Activated CD4-positive, alpha-beta T cell treated with anti-CD3 and anti-CD28 coated beads, Interleukin-2, amount 50 U/mL, for 24 hours (primary cell): ENCODE measurements at regions not wholly inside any gene's neighbourhood (a gene's known extent, or its start where the extent isn't known, plus 50 kb on each side); places are given as distances from the start of the nearest gene placed in this dataset.
"Not testable (repeated sequence)": the region's sequence is repeated elsewhere in the genome, so short reads cannot be mapped to it uniquely, and the experiment has no call there.

ENCODE experiments used
- DNase-seq, 2 donors: peaks; one replicate each; pipeline ENCODE4 v3.0.0-alpha.2; 2020; ENCODE audit warnings: low read depth in 1 of 2, low spot score in 1 of 2

DNA sequence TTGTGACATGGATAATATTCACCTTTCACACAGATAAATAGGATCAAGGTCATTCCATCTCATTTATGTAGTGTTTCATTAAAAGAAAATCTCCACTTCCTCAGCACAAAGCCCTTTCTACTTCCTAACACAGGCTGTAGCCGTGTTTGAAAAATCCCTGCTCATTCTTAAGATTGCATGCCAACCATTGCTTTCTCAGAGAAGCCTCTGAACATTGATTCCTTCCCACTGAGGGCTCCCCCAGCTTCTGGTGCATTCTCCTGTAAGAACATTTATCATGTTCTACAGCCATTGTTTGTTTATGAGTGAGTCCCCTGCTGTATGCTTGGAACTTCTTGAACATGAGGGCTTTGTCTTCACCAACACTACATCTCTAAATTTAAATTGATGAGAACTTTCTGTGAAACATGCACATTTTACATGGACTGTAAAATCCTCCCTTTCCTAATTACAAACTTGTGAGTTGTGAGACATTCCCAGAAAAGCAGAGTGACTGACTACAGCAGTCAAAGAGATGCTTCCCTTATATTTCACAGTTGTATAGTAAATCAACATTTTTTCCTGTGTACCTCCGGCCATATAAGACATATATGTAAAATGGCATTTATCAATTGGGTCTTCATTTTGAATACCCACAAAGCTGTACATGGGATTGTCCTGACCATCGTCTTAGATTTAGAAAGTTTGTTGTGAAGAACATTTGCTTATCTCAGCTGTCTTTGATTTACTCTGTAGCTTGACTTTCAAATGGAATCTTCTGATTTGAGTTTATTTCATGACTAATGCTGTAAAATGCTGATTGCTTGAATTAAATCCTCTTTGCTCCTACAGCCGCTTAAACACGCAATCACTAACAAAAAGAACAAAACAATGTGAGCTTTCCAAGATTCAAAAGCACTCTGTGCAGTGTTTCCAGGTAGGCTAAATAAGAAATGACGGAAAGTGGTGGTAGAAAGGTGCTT lies 600.5 kb upstream of the SLIT2 start:
- no peak for DNase-seq

DNA sequence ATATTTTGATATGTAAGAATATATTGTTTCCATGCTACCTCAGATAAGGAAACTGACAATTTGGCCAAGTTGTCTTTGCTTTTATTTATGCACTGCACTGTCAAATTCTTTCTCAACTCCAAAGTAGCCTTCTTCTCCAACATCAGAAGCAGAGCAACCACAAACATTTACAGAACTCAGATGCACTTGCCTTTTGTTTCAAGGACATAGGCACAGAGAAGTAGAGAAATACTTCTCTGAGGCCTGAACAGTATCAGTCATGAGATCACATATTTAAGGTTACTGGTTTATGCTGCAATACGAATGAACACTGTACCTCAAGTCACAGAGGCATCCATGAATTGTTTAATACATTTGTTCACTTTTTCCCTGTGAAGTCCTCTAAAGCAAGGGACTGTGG lies 606.1 kb upstream of the SLIT2 start:
- no peak for DNase-seq

DNA sequence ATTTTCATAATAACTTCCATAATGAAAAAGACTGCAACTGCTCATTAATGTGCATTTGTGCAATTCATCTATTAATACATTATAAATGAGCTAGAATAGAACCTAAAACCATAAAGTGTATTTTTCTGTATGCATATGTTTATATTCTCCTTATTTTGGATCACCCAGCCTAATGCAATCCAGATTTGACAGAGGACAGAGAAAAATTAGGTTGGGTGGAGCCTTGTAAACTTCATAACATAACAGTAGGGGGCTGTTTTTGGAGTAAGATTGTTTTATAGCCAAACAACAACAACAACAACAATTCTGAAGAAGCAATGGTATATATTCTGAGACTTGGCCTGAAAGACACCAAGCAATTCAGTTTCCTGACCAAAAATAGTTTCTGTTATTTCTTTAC lies 615.3 kb upstream of the SLIT2 start:
- no peak for DNase-seq

DNA sequence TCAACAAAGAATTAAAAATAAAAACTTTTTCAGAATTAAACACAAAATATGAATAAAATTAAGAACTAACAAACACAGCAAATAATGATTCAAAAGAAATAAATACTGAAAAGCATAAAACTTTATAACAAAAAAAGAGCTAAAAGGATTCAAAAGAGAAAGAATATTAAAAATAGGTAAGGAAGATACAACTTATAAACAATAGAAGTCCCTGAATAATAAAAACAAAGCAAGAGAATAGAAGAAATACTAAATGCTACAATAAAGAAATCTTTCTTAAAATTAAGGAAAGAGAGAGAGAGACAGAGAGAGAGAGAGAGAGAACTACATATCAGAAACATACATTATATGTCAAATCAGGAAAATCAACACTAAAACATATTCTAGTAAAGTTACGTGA lies 619.9 kb upstream of the SLIT2 start:
- DNase-seq, result no peak

DNA sequence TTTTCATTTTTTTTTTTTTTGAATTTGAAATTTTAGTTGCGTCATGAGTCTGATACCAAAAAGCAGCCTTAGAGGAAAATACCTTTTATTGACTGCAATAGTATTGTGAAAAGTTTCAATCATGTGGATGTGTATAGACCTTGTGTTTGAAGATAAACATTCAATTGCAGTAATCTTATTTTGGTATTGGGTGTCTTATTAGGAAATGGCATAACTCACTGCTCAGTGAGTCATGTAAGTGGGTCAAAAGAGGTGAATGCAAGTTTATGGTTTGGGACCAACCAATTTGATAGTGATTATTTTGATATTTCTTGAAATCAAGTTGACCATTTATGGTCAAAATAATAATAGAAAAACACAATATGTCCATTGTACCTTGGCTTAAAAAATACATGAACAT lies 627.8 kb upstream of the SLIT2 start:
- no peak for DNase-seq

DNA sequence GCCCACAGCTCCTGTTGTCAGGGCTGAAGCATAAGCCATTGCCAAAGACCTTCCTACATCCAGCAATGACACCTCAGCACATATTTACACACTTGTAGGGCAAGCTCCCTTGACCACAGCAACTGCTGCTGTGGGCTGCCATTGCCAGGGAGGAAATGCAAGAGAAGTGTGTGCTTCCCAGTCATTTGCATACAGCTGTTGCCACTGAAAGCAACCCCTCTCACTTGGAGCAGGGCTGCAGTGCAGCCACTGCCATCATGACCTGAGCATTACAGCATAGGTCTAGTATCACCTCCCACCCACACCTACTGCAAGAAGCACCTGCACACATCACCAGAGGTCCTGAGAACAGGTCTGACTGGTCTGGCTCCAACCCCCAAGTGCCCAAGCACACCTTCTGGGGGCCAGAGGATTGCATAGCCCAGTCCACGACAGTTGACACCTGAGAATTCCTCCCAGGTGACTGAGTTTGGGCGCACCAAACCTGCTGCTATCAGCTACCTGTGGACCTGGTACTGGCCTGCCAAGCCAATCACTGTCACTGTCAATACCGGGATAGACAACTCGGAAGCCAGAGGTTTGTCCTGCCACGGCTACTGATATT lies 636.5 kb upstream of the SLIT2 start:
- DNase-seq, result no peak

DNA sequence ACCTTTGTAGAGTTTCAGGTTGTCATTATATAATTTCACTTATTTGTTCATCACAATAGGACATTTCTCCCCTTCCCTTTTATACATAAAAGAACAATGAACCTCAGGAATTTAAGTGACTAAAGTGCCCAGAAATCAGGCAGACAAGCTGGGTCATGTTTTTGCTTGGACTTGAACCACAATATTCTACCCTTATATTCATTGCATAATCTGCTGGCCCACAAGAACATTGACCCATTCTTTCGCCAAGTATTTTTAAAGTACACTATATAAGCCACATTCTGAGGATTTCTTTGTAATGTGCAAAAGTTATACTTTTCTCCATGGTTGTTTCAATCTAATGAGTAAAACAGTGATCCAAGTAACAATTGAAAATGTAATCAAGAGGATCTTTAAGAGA lies 637.5 kb upstream of the SLIT2 start:
- DNase-seq, result no peak

DNA sequence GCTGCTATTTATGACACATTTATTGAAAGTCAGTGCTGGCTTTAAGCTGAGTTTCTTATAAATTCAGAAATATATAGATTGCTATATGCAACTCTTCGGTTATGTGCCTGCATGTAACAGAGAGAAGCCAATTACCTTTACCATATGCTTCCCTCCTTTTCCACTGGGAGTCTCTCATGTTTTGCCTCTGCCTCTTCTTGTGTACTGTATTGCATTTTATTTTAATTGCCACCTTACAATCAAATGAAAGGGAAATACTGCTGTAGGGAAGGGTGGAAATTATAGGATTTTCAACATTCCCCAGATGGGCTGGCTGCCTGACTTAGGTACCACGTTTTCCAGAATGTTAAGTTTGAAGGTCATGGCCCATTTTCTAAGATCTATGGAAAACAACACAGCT lies 655.4 kb upstream of the SLIT2 start:
- no peak for DNase-seq

DNA sequence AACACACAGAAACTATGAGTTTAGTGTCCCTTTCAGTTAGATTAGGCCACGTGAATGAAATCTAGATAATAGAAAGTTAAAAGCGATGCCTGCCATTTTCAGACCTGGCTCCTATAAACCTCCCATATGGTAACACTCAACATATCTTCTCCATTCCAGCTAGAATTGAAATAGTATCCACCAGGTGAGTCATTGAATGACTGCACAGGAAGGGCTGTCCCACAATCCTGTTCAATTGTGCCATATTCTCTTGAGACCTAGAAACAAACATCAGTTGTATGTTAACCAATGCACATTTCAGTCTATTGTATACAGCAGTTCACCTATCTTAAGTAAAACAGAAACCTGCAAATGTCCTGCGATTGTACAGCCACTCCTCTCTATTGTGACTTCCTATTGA lies 659.3 kb upstream of the SLIT2 start:
- DNase-seq, result no peak

DNA sequence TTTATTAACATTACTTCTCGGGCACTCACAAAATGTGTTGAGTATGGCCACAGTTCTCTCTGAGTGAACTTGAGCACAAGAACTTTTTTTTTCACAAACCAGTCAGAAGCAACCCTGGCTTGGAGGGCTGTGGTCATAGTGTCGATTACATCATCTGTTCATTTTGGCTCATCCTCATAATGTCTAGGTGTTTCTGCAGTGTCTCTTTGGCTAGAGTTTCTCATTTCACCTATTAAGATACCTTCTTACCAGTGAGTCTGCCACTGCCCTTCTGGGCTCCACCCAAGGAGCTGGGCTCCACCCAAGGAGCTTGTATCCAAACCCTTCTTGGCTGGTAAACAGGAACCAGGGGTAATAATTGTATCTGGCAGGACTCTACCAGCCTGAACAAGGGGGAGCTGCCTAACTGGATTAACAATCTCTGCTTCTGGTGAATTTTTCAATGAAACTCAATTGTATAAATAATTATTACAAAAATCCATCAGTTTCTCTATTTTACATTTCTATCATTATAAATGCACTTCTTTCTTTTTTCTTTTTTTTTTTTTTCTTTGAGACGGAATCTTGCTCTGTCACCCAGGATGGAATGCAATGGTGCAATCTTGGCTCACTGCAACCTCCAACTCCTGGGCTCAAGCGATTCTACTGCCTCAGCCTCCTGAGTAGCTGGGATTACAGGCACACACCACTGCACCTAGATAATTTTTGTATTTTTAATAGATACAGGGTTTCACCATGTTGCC lies 667.7 kb upstream of the SLIT2 start:
- DNase-seq, result no peak

DNA sequence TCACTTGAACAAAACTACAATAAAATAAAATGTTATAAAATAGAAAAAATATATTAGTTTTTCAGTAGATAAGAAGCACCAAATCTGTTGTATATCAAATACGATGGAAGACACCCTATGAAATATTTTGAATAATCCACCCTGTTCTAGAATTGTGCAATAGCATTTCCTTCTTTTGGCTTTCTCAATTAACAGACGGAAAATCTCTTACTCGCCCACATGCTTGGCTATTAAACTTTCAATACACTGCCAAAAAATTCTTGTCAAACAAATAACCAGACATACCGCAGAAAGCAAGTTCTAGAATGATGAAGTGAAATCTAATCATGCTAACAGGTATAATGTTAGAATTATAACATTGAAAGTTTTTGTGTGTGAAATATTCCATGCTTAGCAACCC lies 671.6 kb upstream of the SLIT2 start:
- DNase-seq, result no peak

DNA sequence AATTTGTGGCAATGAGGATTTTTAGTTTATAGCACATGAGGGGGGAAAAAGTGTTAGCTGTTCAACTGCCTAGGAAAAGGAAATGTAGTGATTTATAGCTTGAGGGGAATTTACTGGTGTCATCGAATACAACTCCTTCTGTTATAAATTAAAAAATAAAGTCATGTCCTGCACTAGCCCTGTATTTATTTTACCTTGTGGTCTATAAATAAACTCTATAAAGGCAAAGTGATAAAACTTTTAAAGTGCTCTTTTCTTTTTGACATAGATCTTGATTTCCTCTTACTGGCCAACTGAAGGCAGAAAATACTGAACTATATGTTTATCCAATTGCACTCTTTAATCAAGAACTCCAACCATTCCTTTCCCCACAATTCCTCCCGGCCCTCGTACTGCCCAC lies 672.1 kb upstream of the SLIT2 start:
- no peak for DNase-seq

DNA sequence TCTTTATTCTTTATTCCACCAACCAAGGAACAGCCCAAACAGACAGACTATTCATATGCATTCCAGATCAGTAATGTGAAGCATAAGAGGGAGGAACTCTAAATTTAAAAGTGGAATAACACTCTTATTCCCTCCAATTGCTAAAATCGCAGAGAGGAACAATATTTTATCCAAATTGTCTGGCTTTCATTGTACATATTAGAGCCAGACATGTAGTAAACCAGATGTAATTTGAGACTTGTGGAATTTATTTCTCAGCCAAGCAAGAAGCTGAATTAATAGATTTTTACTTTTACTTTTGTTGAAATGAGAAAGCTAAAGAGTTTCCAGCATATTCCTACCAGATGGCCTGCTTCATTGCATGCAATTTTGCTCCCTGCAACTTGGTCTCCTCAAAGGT lies 674.6 kb upstream of the SLIT2 start:
- DNase-seq, result no peak

DNA sequence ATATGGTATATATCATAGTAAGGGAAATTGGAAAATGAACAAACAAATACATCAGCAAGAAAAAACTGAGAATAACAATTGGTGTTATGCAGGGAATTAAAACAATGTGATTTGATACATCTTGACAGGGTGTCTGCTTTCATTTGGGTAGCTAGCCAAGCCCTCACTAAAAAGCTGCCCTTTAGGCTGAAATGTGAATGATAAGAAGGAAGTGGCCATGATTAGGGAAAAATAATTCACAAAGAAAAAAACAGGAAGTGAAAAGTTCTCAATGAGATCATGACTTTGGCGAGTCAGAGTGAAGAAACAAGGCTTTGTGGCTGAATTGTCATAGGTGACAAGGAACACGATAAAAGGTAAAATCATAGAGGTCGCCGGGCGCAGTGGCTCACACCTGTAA lies 675.8 kb upstream of the SLIT2 start:
- no peak for DNase-seq

DNA sequence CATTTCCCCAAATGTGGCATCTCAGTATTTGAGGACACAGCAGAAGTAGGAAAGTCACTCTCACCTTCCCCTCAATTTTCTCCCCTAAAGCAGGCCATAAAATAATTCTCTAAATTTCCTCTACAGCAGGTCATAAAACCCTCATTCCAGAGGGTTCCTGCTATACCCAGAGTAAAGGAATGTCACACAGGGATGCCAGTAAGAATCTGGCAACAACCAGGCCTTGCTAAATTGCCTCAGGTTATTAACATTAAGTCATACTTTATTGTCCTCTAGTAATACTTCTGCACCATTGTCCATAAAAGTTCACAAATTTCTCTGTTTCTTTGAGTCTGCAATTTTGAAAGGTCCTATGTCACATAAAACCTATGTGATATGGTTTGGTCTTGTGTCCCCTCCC lies 685.7 kb upstream of the SLIT2 start:
- DNase-seq, result no peak

DNA sequence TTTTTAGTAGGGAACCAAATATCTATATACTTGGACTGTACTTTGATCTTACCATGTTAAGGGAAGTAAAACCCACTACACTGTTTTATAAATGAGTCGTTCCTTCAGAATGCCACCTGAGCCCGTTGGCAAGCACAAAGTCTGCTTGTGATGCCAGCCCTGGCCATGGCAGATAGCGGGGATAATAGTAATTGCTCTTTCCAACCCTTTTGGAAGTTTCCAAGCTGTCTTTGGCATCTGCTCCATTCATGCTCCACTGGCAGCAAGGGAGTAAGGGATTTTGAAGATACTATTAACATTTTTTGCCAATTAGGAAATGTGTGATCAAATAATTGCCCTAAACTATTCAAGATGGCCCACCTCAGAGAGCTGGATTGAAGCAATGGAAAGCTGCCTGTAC lies 689.2 kb upstream of the SLIT2 start:
- no peak for DNase-seq

DNA sequence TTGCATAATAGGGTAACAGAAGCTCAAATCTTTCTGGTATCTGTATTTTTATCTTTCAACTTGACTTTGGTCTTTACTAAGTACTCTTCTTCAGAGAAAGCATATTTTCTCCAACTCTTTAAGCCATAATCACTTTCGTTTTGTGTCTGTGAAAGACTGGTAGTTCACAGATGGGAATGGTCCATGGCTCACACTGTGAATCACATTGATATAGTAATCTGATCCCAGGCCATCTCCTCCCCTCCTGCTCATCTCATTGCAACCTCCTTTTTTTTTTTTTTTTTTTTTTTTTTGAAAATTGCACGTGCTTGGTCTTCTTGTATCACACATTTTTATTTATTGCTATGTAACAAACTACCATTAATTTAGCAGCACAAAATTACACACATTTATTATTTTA lies 694.5 kb upstream of the SLIT2 start:
- no peak for DNase-seq

DNA sequence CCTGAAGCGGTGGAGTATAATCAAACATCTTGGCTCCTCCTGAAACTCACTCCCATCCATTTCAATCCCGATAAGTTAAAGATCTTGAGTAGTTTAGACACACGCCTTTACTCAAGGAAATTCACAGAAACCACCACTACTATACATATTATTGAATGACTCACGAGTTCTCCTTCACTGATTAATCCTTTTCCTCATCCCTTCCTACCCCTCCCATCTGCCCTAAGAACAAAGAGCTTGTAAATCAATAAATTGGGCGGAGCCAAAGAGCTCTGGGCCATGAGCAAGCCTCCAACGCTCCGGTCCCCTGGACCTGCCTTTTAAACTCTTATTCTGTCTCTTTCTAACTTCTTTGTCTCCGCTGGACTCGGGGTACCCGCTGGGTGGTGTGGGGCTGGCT lies 695.4 kb upstream of the SLIT2 start:
- DNase-seq, result not testable (repeated sequence)

DNA sequence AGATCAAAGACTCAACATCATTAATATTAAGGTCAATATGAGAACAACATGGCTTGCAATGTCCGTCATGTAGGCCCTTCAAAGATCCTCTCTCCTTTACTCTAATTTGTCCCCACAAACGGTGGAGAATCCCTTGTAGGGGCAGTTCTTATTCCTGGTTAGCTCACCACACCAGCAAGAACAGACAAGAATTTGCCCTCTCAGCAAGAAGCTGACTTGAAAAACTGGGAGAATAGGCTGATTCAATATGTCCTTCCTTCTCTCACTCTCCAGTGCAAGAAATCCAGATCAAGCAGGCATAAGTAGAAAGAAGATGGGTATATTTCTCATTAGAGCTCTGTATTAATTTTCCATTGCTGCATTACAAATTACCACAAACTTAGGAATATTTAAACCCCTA lies 704.2 kb upstream of the SLIT2 start:
- DNase-seq, result no peak

DNA sequence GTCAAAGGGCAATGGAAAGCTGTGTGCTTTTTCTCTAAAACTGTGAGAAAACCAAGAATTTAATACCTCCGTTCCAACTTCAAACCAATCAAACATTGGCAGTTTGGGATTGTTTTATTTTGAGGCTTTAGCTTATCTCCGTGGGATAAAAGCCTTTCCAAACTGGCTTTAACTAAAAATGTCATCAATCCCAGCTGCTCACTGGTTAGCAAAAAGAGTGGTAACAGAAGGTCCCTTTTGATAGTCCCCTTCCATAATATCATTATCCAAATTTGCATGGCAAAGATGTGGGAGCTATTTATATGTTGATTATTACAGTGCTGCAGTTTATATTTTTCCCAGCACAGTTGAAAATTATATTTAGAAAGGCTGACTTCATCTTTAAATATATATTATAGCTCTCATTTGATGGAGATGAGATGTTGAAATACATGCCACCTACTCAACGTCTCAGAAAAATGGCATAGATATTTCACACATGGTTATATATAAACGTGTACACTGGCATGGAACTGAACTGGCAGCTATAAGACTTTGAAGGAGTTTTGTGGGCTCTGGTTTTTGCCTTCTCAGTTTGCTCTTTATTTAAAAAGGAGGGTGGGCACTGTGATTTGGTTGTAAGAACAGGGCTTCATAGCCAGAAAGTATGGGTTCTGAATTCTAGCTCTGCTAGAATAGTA lies 707.1 kb upstream of the SLIT2 start:
- no peak for DNase-seq

DNA sequence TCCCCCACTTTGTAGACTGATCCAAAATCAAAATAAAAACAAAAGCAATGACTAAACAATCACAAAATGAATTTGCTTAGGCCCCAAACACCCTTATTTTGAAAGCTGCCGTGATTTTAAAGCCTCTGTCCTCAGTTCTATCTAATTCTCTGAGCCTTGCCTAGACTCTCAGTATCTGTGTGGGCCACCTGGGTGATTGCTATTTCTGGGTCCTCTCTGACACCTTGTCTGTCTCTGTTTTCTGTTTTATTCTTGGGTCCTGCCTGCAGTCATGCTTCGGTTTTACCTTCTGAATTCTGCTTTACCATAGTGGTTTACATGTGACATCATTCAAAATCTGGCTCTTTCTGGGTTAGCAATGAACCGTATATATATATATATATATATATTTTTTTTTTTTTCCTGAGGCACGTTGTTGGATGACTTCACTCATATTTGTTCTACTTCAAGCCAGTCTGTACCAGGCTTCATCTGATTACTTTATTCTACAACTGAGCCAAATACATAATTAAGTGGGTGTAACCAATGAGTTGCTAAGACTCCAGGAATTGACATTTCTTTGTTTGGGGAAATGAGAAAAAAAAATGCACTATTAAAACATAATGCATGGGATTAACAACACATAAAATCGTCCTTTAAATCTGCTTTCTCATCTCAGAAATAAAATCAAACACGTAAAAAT lies 710.7 kb upstream of the SLIT2 start:
- DNase-seq, result no peak
